H1 (cell line): ENCODE measurements at regions not wholly inside any gene's neighbourhood (a gene's known extent, or its start where the extent isn't known, plus 50 kb on each side); places are given as distances from the start of the nearest gene placed in this dataset.

ENCODE experiments used
- CTCF ChIA-PET: fragments of 300-600 bp; sonication (Branson Sonifier 250); formaldehyde crosslinking; loops from one replicate; lab custom pipeline; 2021; ENCODE audit not compliant: partially characterized antibody; lab: Charles Lee
- POLR2A ChIA-PET: fragments of 300-600 bp; sonication (Branson Sonifier 250); formaldehyde crosslinking; loops from one replicate; lab custom pipeline; 2021; ENCODE audit warnings: inconsistent platforms; ENCODE audit not compliant: partially characterized antibody; lab: Charles Lee
- DNase-seq, 2 experiments: peaks; one replicate each; pipeline versions ENCODE4 v3.0.0 to v3.0.0-alpha.2; 2010 to 2022; ENCODE audit warnings: low spot score in 2 of 2, low read depth in 1 of 2, mixed read lengths in 1 of 2
- FAIRE-seq: peaks from 2 replicates; lab custom pipeline; 2011; peaks lifted over from hg19 to GRCh38; lab: Jason Lieb, UNC
- H2AFZ ChIP-seq: 2 replicates; pipeline ENCODE4 v1.8.1; 2012; ENCODE audit warnings: low read length, inconsistent platforms
- H2AK5ac ChIP-seq: 2 replicates; pipeline ENCODE4 v1.6.1; 2013; ENCODE audit warnings: low read depth, low read length
- H2BK120ac ChIP-seq: replicated peaks from 2 replicates; pipeline ENCODE3; 2013; ENCODE audit warnings: low read depth, low read length, inconsistent platforms
- H2BK12ac ChIP-seq: 2 replicates; pipeline ENCODE4 v1.6.1; 2013; ENCODE audit warnings: low read depth, low read length
- H2BK15ac ChIP-seq: 2 replicates; pipeline ENCODE4 v1.6.1; 2013; ENCODE audit warnings: low read length
- H2BK20ac ChIP-seq: 2 replicates; pipeline ENCODE4 v1.6.1; 2013; ENCODE audit warnings: low read length
- H2BK5ac ChIP-seq: 2 replicates; pipeline ENCODE4 v1.6.1; 2013; ENCODE audit warnings: low read depth, low read length
- H3K14ac ChIP-seq: 2 replicates; pipeline ENCODE4 v1.6.1; 2013; ENCODE audit warnings: inconsistent platforms; ENCODE audit not compliant: insufficient read length
- H3K18ac ChIP-seq: 2 replicates; pipeline ENCODE4 v1.6.1; 2013; ENCODE audit warnings: low read length; ENCODE audit errors: extremely low read depth
- H3K23ac ChIP-seq: 2 replicates; pipeline ENCODE4 v1.6.1; 2013; ENCODE audit warnings: inconsistent platforms; ENCODE audit not compliant: insufficient read length
- H3K23me2 ChIP-seq: 2 replicates; pipeline ENCODE4 v1.6.1; 2013; ENCODE audit warnings: low read depth, low read length
- H3K27ac ChIP-seq: 2 replicates; pipeline ENCODE4 v1.6.1; 2011; ENCODE audit warnings: low read depth, low read length, inconsistent platforms
- H3K27me3 ChIP-seq, 4 experiments: replicated peaks in 1 of 4; 1 replicate in 1 of 4; 2 replicates in 3 of 4; pipeline versions ENCODE4 v1.6.1 to v1.8.1; 2011 to 2013; ENCODE audit warnings: low read length in 3 of 4, mild to moderate bottlenecking in 3 of 4, inconsistent platforms in 2 of 4, mixed read lengths in 2 of 4, moderate library complexity in 1 of 4; ENCODE audit not compliant: control insufficient read depth in 3 of 4, insufficient read depth in 3 of 4; ENCODE audit errors: extremely low read depth in 1 of 4
- H3K36me3 ChIP-seq, 4 experiments: 2 replicates each; pipeline versions ENCODE4 v1.6.1 to v1.8.1; 2011 to 2013; ENCODE audit warnings: mild to moderate bottlenecking in 4 of 4, low read length in 3 of 4, moderate library complexity in 2 of 4, control low read depth in 1 of 4, inconsistent platforms in 1 of 4; ENCODE audit not compliant: insufficient read depth in 4 of 4, control insufficient read depth in 2 of 4
- H3K4ac ChIP-seq: replicated peaks from 2 replicates; pipeline ENCODE3; 2013; ENCODE audit warnings: low read length, low read depth, mixed read lengths, inconsistent platforms; ENCODE audit not compliant: insufficient read length
- H3K4me1 ChIP-seq, 4 experiments: replicated peaks in 1 of 4; 1 replicate in 1 of 4; 2 replicates in 3 of 4; pipeline versions ENCODE4 v1.6.1 to v1.8.1; 2011 to 2013; ENCODE audit warnings: low read length in 3 of 4, inconsistent platforms in 2 of 4, mixed read lengths in 1 of 4; ENCODE audit not compliant: insufficient read depth in 4 of 4, control insufficient read depth in 3 of 4
- H3K4me2 ChIP-seq, 2 experiments: 2 replicates each; pipeline versions ENCODE4 v1.6.1 to v1.8.1; 2011 to 2013; ENCODE audit warnings: low read depth in 2 of 2, low read length in 2 of 2, control low read depth in 1 of 2, inconsistent platforms in 1 of 2, mild to moderate bottlenecking in 1 of 2; ENCODE audit not compliant: insufficient read depth in 1 of 2
- H3K4me3 ChIP-seq, 4 experiments: fragments of 200-600, 300-600 bp in 1 of 4; sonication (generic), shearing (Covaris generic), sonication (Bioruptor Twin) in 1 of 4; 2 replicates each; pipeline versions ENCODE4 v1.5.1 to v1.8.1; 2011 to 2016; ENCODE audit warnings: low read length in 4 of 4, low read depth in 3 of 4, control low read depth in 2 of 4, inconsistent platforms in 2 of 4, mild to moderate bottlenecking in 2 of 4, mixed read lengths in 1 of 4, moderate library complexity in 1 of 4; ENCODE audit not compliant: insufficient read depth in 2 of 4; ENCODE audit errors: extremely low read depth in 1 of 4
- H3K56ac ChIP-seq: replicated peaks from 2 replicates; pipeline ENCODE3; 2013; ENCODE audit warnings: low read depth, mild to moderate bottlenecking, mixed read lengths, low read length, inconsistent platforms; ENCODE audit not compliant: insufficient read length
- H3K79me1 ChIP-seq: 2 replicates; pipeline ENCODE4 v1.6.1; 2013; ENCODE audit warnings: low read depth, low read length, control low read depth
- H3K79me2 ChIP-seq, 2 experiments: 2 replicates each; pipeline versions ENCODE4 v1.6.1 to v1.8.1; 2012 to 2013; ENCODE audit warnings: low read length in 2 of 2, mild to moderate bottlenecking in 2 of 2, inconsistent platforms in 1 of 2; ENCODE audit not compliant: insufficient read depth in 2 of 2, control insufficient read depth in 1 of 2
- H3K9ac ChIP-seq, 4 experiments: replicated peaks in 1 of 4; 1 replicate in 1 of 4; 2 replicates in 3 of 4; pipeline versions ENCODE4 v1.6.1 to v1.8.1; 2011 to 2013; ENCODE audit warnings: low read depth in 3 of 4, low read length in 3 of 4, control low read depth in 2 of 4, mild to moderate bottlenecking in 2 of 4, moderate library complexity in 2 of 4, inconsistent platforms in 1 of 4; ENCODE audit errors: extremely low read depth in 1 of 4
- H3K9me3 ChIP-seq, 2 experiments: 2 replicates each; pipeline versions ENCODE4 v1.6.1 to v1.8.1; 2012 to 2013; ENCODE audit warnings: mild to moderate bottlenecking in 2 of 2, moderate library complexity in 2 of 2, control low read depth in 1 of 2, inconsistent platforms in 1 of 2, low read depth in 1 of 2, low read length in 1 of 2, mixed read lengths in 1 of 2; ENCODE audit not compliant: insufficient read depth in 2 of 2
- H4K20me1 ChIP-seq, 2 experiments: replicated peaks in 1 of 2; 2 replicates each; pipeline versions ENCODE3 to v1.8.1; 2011 to 2013; ENCODE audit warnings: inconsistent platforms in 2 of 2, low read length in 2 of 2, mild to moderate bottlenecking in 1 of 2; ENCODE audit not compliant: insufficient read depth in 2 of 2, control insufficient read depth in 1 of 2
- H4K5ac ChIP-seq: 2 replicates; pipeline ENCODE4 v1.6.1; 2013; ENCODE audit warnings: low read length, low read depth, mixed read lengths, inconsistent platforms; ENCODE audit not compliant: insufficient read length
- H4K8ac ChIP-seq: 2 replicates; pipeline ENCODE4 v1.8.0; 2013; ENCODE audit warnings: mild to moderate bottlenecking, moderate library complexity, low read length, inconsistent platforms; ENCODE audit not compliant: insufficient read depth; ENCODE audit errors: extremely low read depth
- H4K91ac ChIP-seq: replicated peaks from 2 replicates; pipeline ENCODE3; 2013; ENCODE audit warnings: low read length, mixed read lengths, inconsistent platforms; ENCODE audit not compliant: insufficient read length
- CEBPB ChIP-seq: IDR thresholded peaks from 2 replicates; pipeline ENCODE4 v1.6.1; 2012; ENCODE audit warnings: low read depth, low read length
- MAFK ChIP-seq: IDR thresholded peaks from 2 replicates; pipeline ENCODE4 v1.6.1; 2012; ENCODE audit warnings: low read depth, mild to moderate bottlenecking, improper control_type of control experiment, low read length
- NRF1 ChIP-seq: IDR thresholded peaks from 2 replicates; pipeline ENCODE4 v1.6.1; 2011; ENCODE audit warnings: mild to moderate bottlenecking, low read depth, low read length, improper control_type of control experiment
- RAD21 ChIP-seq, 2 experiments: IDR thresholded peaks in 1 of 2; conservative IDR thresholded peaks in 1 of 2; 2 replicates each; pipeline ENCODE4 v1.6.1; 2011; ENCODE audit warnings: low read depth in 2 of 2, low read length in 2 of 2, improper control_type of control experiment in 1 of 2, inconsistent platforms in 1 of 2, mild to moderate bottlenecking in 1 of 2, moderate library complexity in 1 of 2
- RXRA ChIP-seq: IDR thresholded peaks from 2 replicates; pipeline ENCODE4 v1.6.1; 2011; ENCODE audit warnings: low read depth, mild to moderate bottlenecking, low read length, moderate library complexity; ENCODE audit not compliant: insufficient read depth
- SIN3A ChIP-seq, 2 experiments: IDR thresholded peaks in 1 of 2; conservative IDR thresholded peaks in 1 of 2; 2 replicates each; pipeline ENCODE4 v1.6.1; 2011 to 2012; ENCODE audit warnings: low read length in 2 of 2, improper control_type of control experiment in 1 of 2, low read depth in 1 of 2, mild to moderate bottlenecking in 1 of 2
- TAF7 ChIP-seq: optimal IDR thresholded peaks from 2 replicates; pipeline ENCODE3; 2011; ENCODE audit warnings: low read depth, mild to moderate bottlenecking, inconsistent platforms, low read length, moderate library complexity, borderline replicate concordance
- WGBS, 2 experiments: shearing (Covaris generic) in 1 of 2; methylation state at CpG; one replicate each; pipeline versions ENCODE4 v1.1.6 to v1.1.7; 2013 to 2015; ENCODE audit warnings: low lambda C conversion rate in 2 of 2, mixed read lengths in 2 of 2, inconsistent platforms in 1 of 2, low coverage in 1 of 2, missing lambda C conversion rate in 1 of 2; ENCODE audit not compliant: insufficient replicate concordance in 2 of 2, insufficient coverage in 1 of 2, insufficient read length in 1 of 2; ENCODE audit errors: extremely low coverage in 1 of 2, missing lambda C conversion rate in 1 of 2; 5-methylcytosine and 5-hydroxymethylcytosine counted together
- TF ChIP-seq, protein P1 (sequence below), 3 experiments: IDR thresholded peaks; 1 replicate in 2 of 3; 2 replicates in 1 of 3; pipeline versions ENCODE4 v1.5.1 to v1.6.1; 2011; ENCODE audit warnings: low read length in 3 of 3, mild to moderate bottlenecking in 3 of 3, inconsistent platforms in 2 of 3, low read depth in 1 of 3, moderate library complexity in 1 of 3; ENCODE audit not compliant: insufficient read depth in 1 of 3; ENCODE audit errors: control extremely low read depth in 1 of 3
- TF ChIP-seq, protein P2 (sequence below): IDR thresholded peaks from 2 replicates; pipeline ENCODE4 v1.6.1; 2012; ENCODE audit warnings: inconsistent platforms
- TF ChIP-seq, protein P3 (sequence below): IDR thresholded peaks from 2 replicates; pipeline ENCODE4 v1.6.1; 2012; ENCODE audit warnings: inconsistent platforms

DNA sequence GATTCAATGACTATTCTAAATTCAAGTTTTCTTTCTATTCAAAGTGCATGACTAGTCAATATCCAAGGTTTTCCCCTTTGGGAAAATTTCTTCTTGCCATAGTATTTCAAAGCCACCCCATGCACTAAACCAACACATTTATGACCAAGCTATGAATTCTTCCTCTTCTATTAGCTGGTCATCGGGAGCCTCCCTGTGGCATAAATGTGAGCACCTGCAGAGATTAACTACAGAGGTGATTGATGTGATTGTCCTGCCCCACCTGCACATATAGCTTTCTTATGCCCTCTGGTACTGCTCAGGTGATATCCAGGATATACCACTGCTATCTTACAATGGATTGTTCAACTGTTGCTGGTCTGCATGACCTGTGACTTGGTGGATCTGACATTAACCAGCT lies 694.9 kb downstream of the ZBBX start:
- H3K56ac ChIP-seq: no peak overlapping the region
- no peak overlapping the region for H3K14ac ChIP-seq
- no peak overlapping the region for H3K4me2 ChIP-seq
- ChIA-PET POLR2A (no interaction called here), CTCF (interaction anchor here (0.8 to 1.5 kb wide), 3 partner anchors 11 to 195 kb away, joined by 3 read pairs; no protein-coding TSS in a partner anchor)
- no peak overlapping the region for H2BK20ac ChIP-seq
- H2BK5ac ChIP-seq: no peak overlapping the region
- no peak overlapping the region for H2BK12ac ChIP-seq
- H2BK15ac ChIP-seq: no peak overlapping the region
- H4K8ac ChIP-seq: no peak overlapping the region
- no peak overlapping the region for H3K4me3 ChIP-seq
- H3K36me3 ChIP-seq: no peaks in the 10 kb centered on the region
- H3K4me1 ChIP-seq: no peaks in the 10 kb centered on the region
- no peak for DNase-seq
- no peaks in the 10 kb centered on the region for H3K9me3 ChIP-seq
- H3K18ac ChIP-seq: no peak overlapping the region
- H2BK120ac ChIP-seq: no peak overlapping the region
- H4K5ac ChIP-seq: no peak overlapping the region
- H3K9ac ChIP-seq: no peak overlapping the region
- no peaks in the 10 kb centered on the region for H3K79me1 ChIP-seq
- no peaks in the 10 kb centered on the region for H4K20me1 ChIP-seq
- no peak overlapping the region for H3K4ac ChIP-seq
- FAIRE-seq: no peak
- H4K91ac ChIP-seq: no peak overlapping the region
- no peaks in the 10 kb centered on the region for H3K79me2 ChIP-seq
- H3K27me3 ChIP-seq: no peaks in the 10 kb centered on the region
- no peak overlapping the region for H2AK5ac ChIP-seq
- 85% methylated on average over 1 of the region's 1 CpG; no CpG with 5 or more reads in 1 of the 2 experiments for WGBS, 2 experiments
- H3K23me2 ChIP-seq: no peaks in the 10 kb centered on the region
- H2AFZ ChIP-seq: no peak overlapping the region
- H3K27ac ChIP-seq: no peak overlapping the region
- H3K23ac ChIP-seq: no peak overlapping the region
- TF ChIP-seq RXRA (no peak), MAFK (no peak), CEBPB (no peak), SIN3A (conservative IDR thresholded peaks at IDR 0.05 in 1 of 2, IDR thresholded peaks at IDR 0.05 in 1 of 2; ENCODE audit: low read depth in 1 of 2, low read length in 2 of 2) (no peak), NRF1 (no peak), TAF7 (no peak), RAD21 (IDR thresholded peaks at IDR 0.05 in 1 of 2, conservative IDR thresholded peaks at IDR 0.05 in 1 of 2; ENCODE audit: low read depth in 2 of 2, low read length in 2 of 2) (peak; percentile 32 to 47)
- TF ChIP-seq, protein P1, sequence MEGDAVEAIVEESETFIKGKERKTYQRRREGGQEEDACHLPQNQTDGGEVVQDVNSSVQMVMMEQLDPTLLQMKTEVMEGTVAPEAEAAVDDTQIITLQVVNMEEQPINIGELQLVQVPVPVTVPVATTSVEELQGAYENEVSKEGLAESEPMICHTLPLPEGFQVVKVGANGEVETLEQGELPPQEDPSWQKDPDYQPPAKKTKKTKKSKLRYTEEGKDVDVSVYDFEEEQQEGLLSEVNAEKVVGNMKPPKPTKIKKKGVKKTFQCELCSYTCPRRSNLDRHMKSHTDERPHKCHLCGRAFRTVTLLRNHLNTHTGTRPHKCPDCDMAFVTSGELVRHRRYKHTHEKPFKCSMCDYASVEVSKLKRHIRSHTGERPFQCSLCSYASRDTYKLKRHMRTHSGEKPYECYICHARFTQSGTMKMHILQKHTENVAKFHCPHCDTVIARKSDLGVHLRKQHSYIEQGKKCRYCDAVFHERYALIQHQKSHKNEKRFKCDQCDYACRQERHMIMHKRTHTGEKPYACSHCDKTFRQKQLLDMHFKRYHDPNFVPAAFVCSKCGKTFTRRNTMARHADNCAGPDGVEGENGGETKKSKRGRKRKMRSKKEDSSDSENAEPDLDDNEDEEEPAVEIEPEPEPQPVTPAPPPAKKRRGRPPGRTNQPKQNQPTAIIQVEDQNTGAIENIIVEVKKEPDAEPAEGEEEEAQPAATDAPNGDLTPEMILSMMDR (IDR thresholded peaks at IDR 0.05; ENCODE audit: control extremely low read depth in 1 of 3, insufficient read depth in 1 of 3, low read depth in 1 of 3, low read length in 3 of 3): peak in 1 of 3 experiments; percentile 2; a peak in 1 of 4 replicates
- TF ChIP-seq, protein P2, sequence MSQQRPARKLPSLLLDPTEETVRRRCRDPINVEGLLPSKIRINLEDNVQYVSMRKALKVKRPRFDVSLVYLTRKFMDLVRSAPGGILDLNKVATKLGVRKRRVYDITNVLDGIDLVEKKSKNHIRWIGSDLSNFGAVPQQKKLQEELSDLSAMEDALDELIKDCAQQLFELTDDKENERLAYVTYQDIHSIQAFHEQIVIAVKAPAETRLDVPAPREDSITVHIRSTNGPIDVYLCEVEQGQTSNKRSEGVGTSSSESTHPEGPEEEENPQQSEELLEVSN: no peak
- TF ChIP-seq, protein P3, sequence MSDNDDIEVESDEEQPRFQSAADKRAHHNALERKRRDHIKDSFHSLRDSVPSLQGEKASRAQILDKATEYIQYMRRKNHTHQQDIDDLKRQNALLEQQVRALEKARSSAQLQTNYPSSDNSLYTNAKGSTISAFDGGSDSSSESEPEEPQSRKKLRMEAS: no peak
